Caco-2 (cell line): ENCODE measurements at regions not wholly inside any gene's neighbourhood (a gene's known extent, or its start where the extent isn't known, plus 50 kb on each side); places are given as distances from the start of the nearest gene placed in this dataset.
A peak's percentile ranks its signal among the peaks of the same experiment; 100 is the strongest.

ENCODE experiments used
- BruUV-seq: library from RNA; stranded (reverse); fragments of 400-500 nt; replicated peaks from 2 replicates; lab custom pipeline; 2021; lab: Mats Ljungman, UMichigan
- CTCF ChIA-PET: fragments of 300-600 bp; sonication (Branson Sonifier 250); formaldehyde crosslinking; loops from one replicate; lab custom pipeline; 2022; ENCODE audit warnings: antibody characterized with exemption; lab: Charles Lee
- POLR2A ChIA-PET: fragments of 300-600 bp; sonication (Branson Sonifier 250); formaldehyde crosslinking; loops from one replicate; lab custom pipeline; 2022; ENCODE audit warnings: antibody characterized with exemption; lab: Charles Lee
- DNase-seq, 2 experiments: peaks; one replicate each; pipeline versions ENCODE4 v3.0.0 to v3.0.0-alpha.2; 2020 to 2022
- H3K27me3 ChIP-seq: replicated peaks from 2 replicates; pipeline ENCODE4 v1.6.0; 2011; ENCODE audit warnings: low read length; ENCODE audit not compliant: control insufficient read depth, insufficient read depth
- H3K36me3 ChIP-seq: 2 replicates; pipeline ENCODE4 v1.5.1; 2011; ENCODE audit warnings: low read length; ENCODE audit not compliant: control insufficient read depth, insufficient read depth
- H3K4me1 ChIP-seq: fragments of 250-450 bp; sonication (Bioruptor Pico); 2 replicates; pipeline ENCODE4 v1.5.1; 2020; ENCODE audit warnings: mild to moderate bottlenecking
- H3K4me3 ChIP-seq: 2 replicates; pipeline ENCODE4 v1.5.1; 2011; ENCODE audit warnings: low read depth, mild to moderate bottlenecking, control low read depth, low read length
- H3K9me3 ChIP-seq: fragments of 250-450 bp; sonication (Bioruptor Pico); 2 replicates; pipeline ENCODE4 v1.5.1; 2020; ENCODE audit warnings: mild to moderate bottlenecking, moderate library complexity
- H3K27ac Mint-ChIP-seq: one replicate; pipeline ENCODE4 v1.8.0; 2022; ENCODE audit warnings: mixed read lengths; ENCODE audit not compliant: unreplicated experiment
- H3K27me3 Mint-ChIP-seq: one replicate; pipeline ENCODE4 v1.8.0; 2022; ENCODE audit warnings: mixed read lengths; ENCODE audit not compliant: insufficient read depth, unreplicated experiment
- H3K36me3 Mint-ChIP-seq: one replicate; pipeline ENCODE4 v1.8.0; 2022; ENCODE audit warnings: mild to moderate bottlenecking, mixed read lengths; ENCODE audit not compliant: insufficient read depth, unreplicated experiment
- H3K4me1 Mint-ChIP-seq: one replicate; pipeline ENCODE4 v1.8.0; 2022; ENCODE audit warnings: low read depth, mixed read lengths; ENCODE audit not compliant: unreplicated experiment
- H3K4me3 Mint-ChIP-seq: one replicate; pipeline ENCODE4 v1.8.0; 2022; ENCODE audit warnings: mild to moderate bottlenecking, moderate library complexity, mixed read lengths; ENCODE audit not compliant: unreplicated experiment
- H3K9me3 Mint-ChIP-seq: one replicate; pipeline ENCODE4 v1.8.0; 2022; ENCODE audit warnings: mixed read lengths; ENCODE audit not compliant: unreplicated experiment
- intact Hi-C: fragments of 100-400 bp; cut with micrococcal nuclease; formaldehyde crosslinking; loops from one replicate; pipeline ENCODE4 v1.10.0; 2022; ENCODE audit not compliant: unreplicated experiment
- TF ChIP-seq, protein P1 (sequence below), 2 experiments: fragments of 200-600 bp in 1 of 2; IDR thresholded peaks; 1 replicate in 1 of 2; 2 replicates in 1 of 2; pipeline versions ENCODE4 v1.5.1 to v1.8.0; 2011 to 2022; ENCODE audit warnings: antibody characterized with exemption in 1 of 2, control low read depth in 1 of 2, inconsistent platforms in 1 of 2, low read depth in 1 of 2, low read length in 1 of 2, mild to moderate bottlenecking in 1 of 2, moderate library complexity in 1 of 2; ENCODE audit not compliant: insufficient read depth in 1 of 2, severe bottlenecking in 1 of 2, unreplicated experiment in 1 of 2

DNA sequence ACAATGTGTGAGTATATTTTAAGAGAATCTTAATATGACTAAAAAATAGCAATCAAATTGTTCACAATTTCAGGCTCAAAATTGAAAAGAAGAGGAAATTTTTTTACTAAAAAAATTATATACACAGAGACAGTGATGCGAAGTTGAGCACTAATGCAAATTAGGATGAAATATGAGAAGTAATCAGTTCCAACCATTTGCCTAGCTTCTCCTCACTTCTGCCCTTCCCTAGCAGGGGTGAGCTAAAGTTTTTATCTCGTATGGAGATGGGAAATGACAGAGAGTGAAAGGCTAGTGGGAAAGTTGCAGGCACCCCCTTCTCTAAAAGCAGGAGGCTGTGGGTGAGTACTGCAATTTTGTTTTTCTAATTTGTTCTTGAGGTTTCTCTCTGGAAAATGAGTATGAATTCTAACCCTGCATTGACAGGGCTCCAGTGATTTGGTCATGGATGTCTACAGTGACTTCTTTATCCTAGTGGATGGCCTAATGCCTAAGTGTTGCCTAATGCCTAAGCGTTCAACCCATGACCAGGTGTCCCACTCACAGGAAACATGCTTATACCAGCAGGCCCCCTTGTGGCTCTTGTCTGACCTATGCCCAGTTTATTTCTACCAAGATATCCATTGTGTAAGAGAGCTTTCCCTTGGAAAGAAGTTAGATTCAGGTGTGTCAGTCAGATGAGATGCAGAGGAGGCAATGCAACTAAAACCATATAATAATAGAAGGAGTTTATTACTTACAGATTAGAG lies 78.0 kb upstream of the HNMT start:
- no peak overlapping the region for H3K27ac Mint-ChIP-seq
- H3K4me3 Mint-ChIP-seq: no peak overlapping the region
- POLR2A ChIA-PET: no interaction called here
- intact Hi-C loops: loop anchor here (1.0 kb wide), 2 partner anchors 20 to 941 kb away; no protein-coding TSS in a partner anchor
- H3K27me3 Mint-ChIP-seq: no peaks in the 10 kb centered on the region
- no peaks in the 10 kb centered on the region for H3K4me1 Mint-ChIP-seq
- H3K36me3 Mint-ChIP-seq: no peaks in the 10 kb centered on the region
- H3K36me3 ChIP-seq: no peaks in the 10 kb centered on the region
- CTCF ChIA-PET: interaction anchor here (0.8 to 1.7 kb wide), 4 partner anchors 16 to 23 kb away, joined by 5 to 25 read pairs (median 6); no protein-coding TSS in a partner anchor
- BruUV-seq: no TSS peak
- peak; percentile 80 to 84 for DNase-seq
- TF ChIP-seq, protein P1, sequence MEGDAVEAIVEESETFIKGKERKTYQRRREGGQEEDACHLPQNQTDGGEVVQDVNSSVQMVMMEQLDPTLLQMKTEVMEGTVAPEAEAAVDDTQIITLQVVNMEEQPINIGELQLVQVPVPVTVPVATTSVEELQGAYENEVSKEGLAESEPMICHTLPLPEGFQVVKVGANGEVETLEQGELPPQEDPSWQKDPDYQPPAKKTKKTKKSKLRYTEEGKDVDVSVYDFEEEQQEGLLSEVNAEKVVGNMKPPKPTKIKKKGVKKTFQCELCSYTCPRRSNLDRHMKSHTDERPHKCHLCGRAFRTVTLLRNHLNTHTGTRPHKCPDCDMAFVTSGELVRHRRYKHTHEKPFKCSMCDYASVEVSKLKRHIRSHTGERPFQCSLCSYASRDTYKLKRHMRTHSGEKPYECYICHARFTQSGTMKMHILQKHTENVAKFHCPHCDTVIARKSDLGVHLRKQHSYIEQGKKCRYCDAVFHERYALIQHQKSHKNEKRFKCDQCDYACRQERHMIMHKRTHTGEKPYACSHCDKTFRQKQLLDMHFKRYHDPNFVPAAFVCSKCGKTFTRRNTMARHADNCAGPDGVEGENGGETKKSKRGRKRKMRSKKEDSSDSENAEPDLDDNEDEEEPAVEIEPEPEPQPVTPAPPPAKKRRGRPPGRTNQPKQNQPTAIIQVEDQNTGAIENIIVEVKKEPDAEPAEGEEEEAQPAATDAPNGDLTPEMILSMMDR (IDR thresholded peaks at IDR 0.05; ENCODE audit: insufficient read depth in 1 of 2, low read depth in 1 of 2, low read length in 1 of 2, severe bottlenecking in 1 of 2, unreplicated experiment in 1 of 2): peak; percentile 58 to 70
- H3K4me1 ChIP-seq: no peaks in the 10 kb centered on the region; the same call in 1 of the 2 replicates
- no peaks in the 10 kb centered on the region for H3K9me3 Mint-ChIP-seq
- H3K9me3 ChIP-seq: no peaks in the 10 kb centered on the region
- no peak overlapping the region for H3K4me3 ChIP-seq
- no peaks in the 10 kb centered on the region for H3K27me3 ChIP-seq

GRCh38 chr2:137888845-137889244 lies 75.4 kb upstream of the HNMT start:
- no peaks in the 10 kb centered on the region for H3K27me3 ChIP-seq
- H3K9me3 ChIP-seq: no peaks in the 10 kb centered on the region
- Mint-ChIP-seq H3K27ac (no peak overlapping the region), H3K9me3 (no peaks in the 10 kb centered on the region), H3K36me3 (no peaks in the 10 kb centered on the region), H3K4me1 (peaks cover 11% of the 10 kb centered on the region), H3K27me3 (no peaks in the 10 kb centered on the region), H3K4me3 (no peak overlapping the region)
- no peak overlapping the region for H3K4me3 ChIP-seq
- peaks cover 12% of the 10 kb centered on the region for H3K4me1 ChIP-seq
- intact Hi-C loops: loop anchor here (1.0 kb wide), 1 partner anchor 940 kb away; no protein-coding TSS in a partner anchor
- DNase-seq: peak; percentile 75 to 76
- H3K36me3 ChIP-seq: no peaks in the 10 kb centered on the region
- POLR2A ChIA-PET: interaction anchor here (0.6 kb wide), 2 partner anchors 47 to 75 kb away, joined by 3 read pairs; partner anchors contain the start of gene HNMT
- BruUV-seq: no TSS peak
- CTCF ChIA-PET: interaction anchor here (0.5 to 2.3 kb wide), 15 partner anchors 11 to 939 kb away, joined by 3 to 40 read pairs (median 4); partner anchors contain the start of gene HNMT
- TF ChIP-seq, protein P1 (IDR thresholded peaks at IDR 0.05; ENCODE audit: insufficient read depth in 1 of 2, low read depth in 1 of 2, low read length in 1 of 2, severe bottlenecking in 1 of 2, unreplicated experiment in 1 of 2): peak; percentile 69 to 81

DNA sequence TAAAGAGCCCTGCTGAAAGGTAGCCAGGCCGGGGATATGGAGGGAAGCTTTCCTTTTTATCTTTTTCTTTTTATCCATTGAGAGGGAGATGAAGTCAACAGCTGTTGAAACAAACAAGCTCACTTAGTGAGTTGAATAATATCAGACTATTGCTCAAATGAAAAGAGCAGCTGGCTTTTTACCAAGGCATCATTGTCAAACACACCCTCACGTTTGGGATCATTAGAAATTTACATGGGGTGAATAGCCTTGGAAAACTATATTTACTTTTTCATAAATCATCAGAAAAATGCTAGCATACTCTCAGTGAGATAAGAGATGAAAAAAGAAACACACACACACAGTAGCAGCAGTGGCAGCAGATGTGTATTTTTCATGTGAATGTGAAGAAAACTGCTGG lies 71.5 kb upstream of the HNMT start:
- Mint-ChIP-seq H3K4me1 (peaks cover 31% of the 10 kb centered on the region), H3K27me3 (no peaks in the 10 kb centered on the region), H3K36me3 (no peaks in the 10 kb centered on the region), H3K9me3 (no peaks in the 10 kb centered on the region), H3K27ac (peak overlapping the region; percentile 21), H3K4me3 (peak overlapping the region; percentile 23)
- H3K4me1 ChIP-seq: peaks cover 23% of the 10 kb centered on the region
- ChIA-PET CTCF (interaction anchor here (0.7 to 1.2 kb wide), 2 partner anchors 27 to 179 kb away, joined by 3 read pairs; no protein-coding TSS in a partner anchor), POLR2A (no interaction called here)
- H3K36me3 ChIP-seq: no peaks in the 10 kb centered on the region
- no peak overlapping the region for H3K4me3 ChIP-seq
- no TSS peak for BruUV-seq
- intact Hi-C loops: no loop called here
- H3K27me3 ChIP-seq: no peaks in the 10 kb centered on the region
- H3K9me3 ChIP-seq: no peaks in the 10 kb centered on the region
- DNase-seq: peak in 1 of 2 experiments; percentile 16
- TF ChIP-seq, protein P1 (IDR thresholded peaks at IDR 0.05; ENCODE audit: insufficient read depth in 1 of 2, low read depth in 1 of 2, low read length in 1 of 2, severe bottlenecking in 1 of 2, unreplicated experiment in 1 of 2): no peak
